Keratinocyte (primary cell): ENCODE measurements at regions not wholly inside any gene's neighbourhood (a gene's known extent, or its start where the extent isn't known, plus 50 kb on each side); places are given as distances from the start of the nearest gene placed in this dataset.

Experiments
- DNase-seq: peaks from one replicate; pipeline ENCODE4 v3.0.0-alpha.2; 2011; ENCODE audit warnings: low read depth, missing footprints, low spot score
- FAIRE-seq: peaks from 2 replicates; lab custom pipeline; 2011; peaks lifted over from hg19 to GRCh38; lab: Jason Lieb, UNC
- H2AFZ ChIP-seq: 2 replicates; pipeline ENCODE4 v1.6.0; 2012; ENCODE audit warnings: low read length, control low read depth, inconsistent platforms; ENCODE audit not compliant: control insufficient read depth
- H3K27ac ChIP-seq: 2 replicates; pipeline ENCODE4 v1.5.1; 2011; ENCODE audit warnings: low read length; ENCODE audit not compliant: control insufficient read depth, insufficient read depth
- H3K27me3 ChIP-seq: 3 replicates; pipeline ENCODE4 v1.6.0; 2011; ENCODE audit warnings: low read length; ENCODE audit not compliant: control insufficient read depth, insufficient read depth; ENCODE audit errors: extremely low read depth
- H3K36me3 ChIP-seq, 2 experiments: 2 replicates in 1 of 2; 3 replicates in 1 of 2; pipeline ENCODE4 v1.5.1; 2011; ENCODE audit warnings: low read length in 2 of 2, mild to moderate bottlenecking in 1 of 2; ENCODE audit not compliant: control insufficient read depth in 2 of 2, insufficient read depth in 2 of 2; ENCODE audit errors: extremely low read depth in 1 of 2
- H3K4me1 ChIP-seq: 3 replicates; pipeline ENCODE4 v1.5.1; 2011; ENCODE audit warnings: low read length; ENCODE audit not compliant: control insufficient read depth, insufficient read depth; ENCODE audit errors: extremely low read depth
- H3K4me2 ChIP-seq: 3 replicates; pipeline ENCODE4 v1.6.0; 2011; ENCODE audit warnings: low read depth, low read length; ENCODE audit not compliant: control insufficient read depth, insufficient read depth; ENCODE audit errors: extremely low read depth
- H3K4me3 ChIP-seq, 3 experiments: fragments of 200-600 bp in 1 of 3; sonication (generic) in 1 of 3; 2 replicates in 2 of 3; 3 replicates in 1 of 3; pipeline ENCODE4 v1.5.1; 2011 to 2016; ENCODE audit warnings: low read length in 3 of 3, mild to moderate bottlenecking in 3 of 3, control low read depth in 2 of 3, inconsistent platforms in 1 of 3, low read depth in 1 of 3, mixed read lengths in 1 of 3, mixed run types in 1 of 3, moderate library complexity in 1 of 3; ENCODE audit not compliant: control insufficient read depth in 2 of 3, insufficient read depth in 2 of 3; ENCODE audit errors: extremely low read depth in 1 of 3
- H3K79me2 ChIP-seq: 2 replicates; pipeline ENCODE4 v1.6.0; 2012; ENCODE audit warnings: low read length; ENCODE audit not compliant: control insufficient read depth, insufficient read depth
- H3K9ac ChIP-seq: 3 replicates; pipeline ENCODE4 v1.6.0; 2011; ENCODE audit warnings: low read length; ENCODE audit not compliant: control insufficient read depth, insufficient read depth; ENCODE audit errors: extremely low read depth
- H3K9me1 ChIP-seq: 3 replicates; pipeline ENCODE4 v1.6.0; 2011; ENCODE audit warnings: low read length; ENCODE audit not compliant: control insufficient read depth, insufficient read depth; ENCODE audit errors: extremely low read depth
- H3K9me3 ChIP-seq: 2 replicates; pipeline ENCODE4 v1.5.1; 2012; ENCODE audit warnings: low read depth, low read length; ENCODE audit not compliant: control insufficient read depth
- H4K20me1 ChIP-seq: 3 replicates; pipeline ENCODE4 v1.6.0; 2011; ENCODE audit warnings: low read length; ENCODE audit not compliant: control insufficient read depth, insufficient read depth; ENCODE audit errors: extremely low read depth
- CTCF ChIP-seq, 3 experiments: IDR thresholded peaks in 1 of 3; conservative IDR thresholded peaks in 1 of 3; optimal IDR thresholded peaks in 1 of 3; 2 replicates in 2 of 3; 3 replicates in 1 of 3; pipeline versions ENCODE3 to v1.5.1; 2011; ENCODE audit warnings: low read length in 3 of 3, mild to moderate bottlenecking in 3 of 3, moderate library complexity in 2 of 3, control low read depth in 1 of 3, inconsistent platforms in 1 of 3; ENCODE audit not compliant: insufficient read depth in 2 of 3; ENCODE audit errors: extremely low read depth in 1 of 3
- EZH2 ChIP-seq: IDR thresholded peaks from one replicate; pipeline ENCODE4 v1.6.1; 2012; ENCODE audit warnings: inconsistent platforms, mild to moderate bottlenecking, low read length, moderate library complexity
- dilution Hi-C: fragments of 300-500 bp; cut with MboI; formaldehyde crosslinking; loops from one replicate; pipeline ENCODE4 v1.7.0; 2020; ENCODE audit warnings: low sequenced_read_pairs; ENCODE audit not compliant: extremely low pct_ligation_motif_present

- Histone ChIP-seq H3K27me3 (peaks cover 4% of the 10 kb centered on the region), H3K36me3 (no peaks in the 10 kb centered on the region), H2AFZ (no peak overlapping the region), H3K9me3 (no peaks in the 10 kb centered on the region), H3K9me1 (no peaks in the 10 kb centered on the region), H3K4me3 (no peak overlapping the region), H3K79me2 (no peaks in the 10 kb centered on the region), H4K20me1 (no peaks in the 10 kb centered on the region), H3K4me1 (no peaks in the 10 kb centered on the region), H3K9ac (no peak overlapping the region), H3K27ac (no peak overlapping the region), H3K4me2 (no peak overlapping the region)
- dilution Hi-C loops: no loop called here
- DNase-seq (no peak), FAIRE-seq (no peak)
- TF ChIP-seq EZH2 (no peak), CTCF (optimal IDR thresholded peaks at IDR 0.05 in 1 of 3, IDR thresholded peaks at IDR 0.05 in 1 of 3, conservative IDR thresholded peaks at IDR 0.05 in 1 of 3; ENCODE audit: extremely low read depth in 1 of 3, insufficient read depth in 2 of 3, low read length in 3 of 3) (no peak)
These were observed 277.1 kb upstream of the PROK2 start for GRCh38 chr3:72062017-72062416.

GRCh38 chr3:72060447-72061034, 275.6 kb upstream of the PROK2 start:
- TF ChIP-seq EZH2: no peak
- no peak for TF ChIP-seq CTCF (optimal IDR thresholded peaks at IDR 0.05 in 1 of 3, IDR thresholded peaks at IDR 0.05 in 1 of 3, conservative IDR thresholded peaks at IDR 0.05 in 1 of 3; ENCODE audit: extremely low read depth in 1 of 3, insufficient read depth in 2 of 3, low read length in 3 of 3)
- H3K27ac ChIP-seq: no peak overlapping the region
- H3K9me1 ChIP-seq: no peaks in the 10 kb centered on the region
- no peak overlapping the region for H3K9ac ChIP-seq
- H3K36me3 ChIP-seq: no peaks in the 10 kb centered on the region
- dilution Hi-C loops: no loop called here
- no peak overlapping the region for H3K4me2 ChIP-seq
- no peaks in the 10 kb centered on the region for H3K4me1 ChIP-seq
- DNase-seq (no peak), FAIRE-seq (no peak)
- H3K27me3 ChIP-seq: peaks cover 4% of the 10 kb centered on the region
- no peaks in the 10 kb centered on the region for H4K20me1 ChIP-seq
- H3K9me3 ChIP-seq: no peaks in the 10 kb centered on the region
- H2AFZ ChIP-seq: no peak overlapping the region
- H3K79me2 ChIP-seq: no peaks in the 10 kb centered on the region
- no peak overlapping the region for H3K4me3 ChIP-seq
